GM18519 (cell line): ENCODE measurements at regions not wholly inside any gene's neighbourhood (a gene's known extent, or its start where the extent isn't known, plus 50 kb on each side); places are given as distances from the start of the nearest gene placed in this dataset.
"Not testable (repeated sequence)": the region's sequence is repeated elsewhere in the genome, so short reads cannot be mapped to it uniquely, and the experiment has no call there.

Experiments
- ATAC-seq: cut with Tn5 transposase; IDR thresholded peaks from one replicate; pipeline ENCODE4 v1.9.1; 2021; ENCODE audit warnings: mild to moderate bottlenecking, moderate library complexity; ENCODE audit not compliant: unreplicated experiment, low FRiP score

DNA sequence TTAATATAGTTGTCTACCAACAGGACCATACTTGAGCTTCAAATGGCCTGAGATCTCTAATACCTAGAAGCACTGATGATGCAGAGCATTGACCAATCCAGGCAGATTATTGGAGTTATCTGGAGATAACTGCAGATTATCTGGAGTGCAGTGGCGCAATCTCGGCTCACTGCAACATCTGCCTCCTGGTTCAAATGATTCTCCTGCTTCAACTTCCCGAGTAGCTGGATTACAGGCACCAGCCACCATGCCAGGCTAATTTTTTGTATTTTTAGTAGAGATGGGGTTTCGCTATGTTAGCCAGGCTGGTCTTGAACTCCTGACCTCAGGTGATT, 1225.4 kb upstream of the ZEB2 start:
- ATAC-seq = not testable (repeated sequence)

DNA sequence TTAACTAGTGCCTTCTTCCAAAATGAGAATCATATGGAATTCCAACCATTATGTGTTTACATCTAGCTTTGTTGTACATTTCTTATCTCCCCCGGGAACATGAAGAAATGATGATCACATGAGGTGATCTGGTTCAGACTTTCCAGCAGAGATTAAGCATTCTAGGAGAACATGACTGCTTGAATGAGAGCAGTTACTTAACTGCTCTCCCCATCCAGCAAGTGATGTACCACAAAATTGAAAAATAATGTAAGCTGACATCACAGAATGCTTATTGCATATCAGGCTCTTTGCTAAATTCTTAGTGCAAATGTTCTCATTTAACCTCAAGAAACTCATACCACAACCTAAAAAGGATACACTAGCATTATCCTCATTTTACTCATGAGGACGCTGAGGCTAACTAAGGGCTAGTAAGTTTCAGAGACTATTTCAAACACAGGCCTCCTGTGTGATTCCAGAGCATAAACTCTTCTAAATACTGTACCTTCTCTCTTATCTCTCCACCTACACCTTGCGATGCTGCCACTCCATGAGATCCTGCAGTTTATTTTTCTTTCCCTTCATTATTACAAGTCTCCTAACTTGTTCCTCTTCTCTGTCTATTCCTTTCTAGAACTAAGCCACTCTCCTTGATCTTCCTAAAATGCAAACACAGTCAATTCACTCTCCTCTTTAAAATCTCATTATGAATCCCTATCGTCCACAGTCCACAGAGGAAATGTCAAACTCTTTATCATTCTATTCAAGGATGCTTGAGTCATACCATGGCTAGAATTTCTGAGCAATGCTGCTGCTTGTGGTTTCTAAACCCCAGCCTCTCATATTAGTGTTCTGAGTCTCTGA, 1224.8 kb upstream of the ZEB2 start:
- peak; percentile 82 for ATAC-seq

- no peak for ATAC-seq
These were observed 1223.1 kb upstream of the ZEB2 start for GRCh38 chr2:145743011-145743410.

DNA sequence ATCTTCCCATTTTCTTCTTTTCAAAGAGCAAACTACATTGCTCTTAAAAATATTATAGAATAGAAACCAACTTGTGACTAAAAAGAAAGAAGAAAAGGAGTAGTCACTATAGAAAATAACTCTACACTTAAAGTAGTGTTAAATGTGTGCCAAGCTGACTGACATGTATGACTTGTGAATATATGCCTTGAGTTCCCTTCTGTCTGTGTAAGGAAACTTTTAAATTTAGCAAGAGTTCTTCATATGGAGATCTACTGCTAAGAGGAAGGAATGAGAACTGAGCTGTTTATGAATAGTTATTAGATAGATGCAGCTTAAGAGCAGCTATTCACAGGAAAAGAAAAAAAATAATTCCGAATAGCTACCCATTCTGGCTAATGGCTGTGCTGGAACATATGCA, 1221.7 kb upstream of the ZEB2 start:
- ATAC-seq = no peak

- no peak for ATAC-seq
These were observed 1221.3 kb upstream of the ZEB2 start for GRCh38 chr2:145741181-145741580.

GRCh38 chr2:145740302-145740701, 1220.4 kb upstream of the ZEB2 start:
- ATAC-seq = no peak

DNA sequence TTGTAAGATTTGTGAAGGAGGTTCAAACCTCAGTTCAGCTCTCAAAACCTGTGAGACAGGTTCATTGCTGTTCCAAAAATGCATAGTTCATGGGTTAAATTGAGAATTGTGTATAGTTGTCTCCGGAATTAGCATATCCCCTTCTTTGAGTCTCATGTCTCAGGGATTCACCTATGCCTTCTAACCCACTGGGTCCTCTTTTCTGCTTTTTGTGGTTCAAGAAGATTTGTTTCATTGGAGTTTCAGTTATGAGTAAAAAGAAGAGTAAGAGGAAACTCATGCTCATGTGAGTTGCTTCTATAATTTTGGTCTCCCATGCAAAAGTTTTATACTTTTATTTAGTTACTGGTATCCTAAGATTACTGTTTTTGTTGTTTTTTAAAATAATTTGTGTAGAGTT, 1219.8 kb upstream of the ZEB2 start:
- peak; percentile 83 for ATAC-seq

- no peak for ATAC-seq
These were observed 1217.0 kb upstream of the ZEB2 start for GRCh38 chr2:145736871-145737270.

- ATAC-seq = no peak
These were observed 1211.5 kb upstream of the ZEB2 start for GRCh38 chr2:145731467-145731866.

DNA sequence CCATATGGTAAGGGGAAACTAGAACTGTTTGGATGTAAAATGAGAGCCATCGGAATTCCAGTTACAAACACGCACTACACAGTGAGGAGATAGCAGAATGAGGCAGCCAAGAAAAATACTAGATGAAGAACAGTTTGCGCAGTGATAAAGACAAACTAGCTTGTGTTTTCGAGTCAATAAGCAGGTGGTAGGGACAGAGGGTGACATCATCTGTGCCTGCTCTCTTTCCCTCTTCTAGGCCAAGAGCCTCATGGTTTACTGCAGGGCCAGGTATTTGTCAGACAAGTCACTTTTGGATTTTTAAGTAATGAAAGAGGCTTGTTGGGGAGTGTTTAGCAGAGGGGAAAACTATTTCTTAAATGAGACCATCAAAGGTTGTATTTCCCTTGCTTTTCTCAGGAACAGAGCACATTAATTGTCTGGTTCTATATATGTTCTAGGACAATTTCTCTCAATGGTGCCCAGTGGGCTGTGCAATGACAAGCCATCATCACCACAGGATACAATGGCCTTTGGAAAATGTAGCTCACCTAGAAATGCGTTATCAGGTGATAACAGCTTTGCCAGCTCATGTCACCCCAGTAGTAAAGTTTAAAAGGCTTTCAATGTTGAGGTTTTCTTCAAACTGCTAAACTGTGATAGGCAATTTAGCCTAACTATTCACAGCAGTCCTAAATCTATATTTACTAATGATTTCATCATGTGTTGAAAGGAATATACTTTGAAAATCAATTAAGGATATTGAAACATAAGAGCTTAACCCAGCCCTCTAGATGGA, 1210.3 kb upstream of the ZEB2 start:
- ATAC-seq = no peak

DNA sequence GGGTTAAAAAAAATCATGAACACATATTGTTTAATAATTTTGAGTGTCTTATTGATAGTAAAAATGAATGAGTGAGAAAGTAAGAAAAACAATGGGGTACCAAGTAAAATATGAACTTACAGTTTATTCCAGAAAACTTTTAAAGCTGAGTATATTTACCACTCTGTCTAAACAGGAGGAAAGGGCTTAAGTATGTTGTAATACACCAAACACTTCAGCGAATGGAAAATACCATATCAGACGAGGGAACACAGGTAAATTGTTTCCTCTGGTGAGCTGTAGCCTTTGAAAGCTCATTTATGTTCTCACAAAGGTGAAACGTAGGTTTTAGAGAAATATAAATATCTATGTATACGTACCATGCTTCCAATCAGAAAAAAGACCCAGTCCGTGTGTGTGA, 1209.6 kb upstream of the ZEB2 start:
- no peak for ATAC-seq

DNA sequence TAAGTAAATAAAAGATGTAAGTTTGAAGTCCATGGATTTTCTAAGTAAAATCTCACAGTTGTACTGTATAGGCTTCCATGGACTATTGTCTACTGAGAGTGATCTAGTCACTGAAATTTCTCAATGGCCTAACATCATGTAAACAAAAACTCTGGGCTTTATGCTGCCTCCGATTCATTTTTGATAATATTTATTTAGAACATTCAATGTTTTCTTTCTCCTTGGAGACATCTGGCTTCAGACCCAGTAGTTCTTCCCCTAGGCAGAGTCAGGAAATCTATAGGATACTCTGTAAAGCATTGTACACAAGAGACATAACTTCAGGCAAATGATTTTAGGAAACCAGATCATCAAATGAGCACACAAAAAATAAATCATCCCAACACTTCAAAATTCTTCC, 1208.6 kb upstream of the ZEB2 start:
- no peak for ATAC-seq

DNA sequence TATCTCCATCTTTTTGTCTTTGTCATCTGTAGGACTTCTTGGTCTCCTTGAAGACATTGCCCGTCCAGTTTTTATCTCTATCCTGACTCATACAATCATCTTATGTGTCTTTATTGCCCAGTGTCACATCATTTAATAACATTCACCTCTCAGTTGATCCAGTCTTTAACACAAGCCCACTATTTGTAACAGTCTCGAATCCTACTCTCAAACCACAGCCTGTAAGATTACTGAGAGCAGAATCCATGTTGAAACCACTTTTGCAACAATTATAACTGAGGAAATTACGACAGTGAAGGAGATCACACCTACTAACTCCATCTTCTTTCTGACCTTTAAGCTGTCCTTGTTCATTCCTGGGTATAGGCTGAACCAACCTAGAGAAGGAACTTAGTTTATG, 1206.0 kb upstream of the ZEB2 start:
- ATAC-seq = no peak

DNA sequence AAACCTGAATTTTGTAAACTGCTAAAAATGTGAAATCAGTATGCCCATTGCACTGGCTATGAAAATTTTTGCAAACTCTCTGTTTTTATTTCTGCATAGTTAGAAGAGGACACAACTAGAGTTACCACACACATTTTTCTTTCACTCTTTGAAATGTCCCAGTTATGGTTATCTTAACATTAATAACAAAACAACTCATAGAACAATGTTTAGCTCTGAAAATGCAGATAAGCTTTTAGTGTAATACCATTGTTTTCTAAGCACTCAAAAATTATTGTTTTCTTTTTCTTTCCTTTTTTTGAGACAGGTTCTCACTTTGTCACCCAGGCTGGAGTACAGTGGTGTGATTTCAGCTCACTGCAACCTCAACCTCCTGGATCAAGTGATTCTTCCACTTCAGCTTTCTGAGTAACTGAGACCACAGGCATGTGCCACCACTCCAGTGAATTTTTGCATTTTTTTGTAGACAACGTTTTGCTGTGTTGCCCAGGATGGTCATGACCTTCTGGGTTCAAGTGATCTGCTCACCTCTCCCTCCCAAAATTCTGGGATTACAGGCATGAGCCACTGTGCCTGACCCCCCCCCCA, 1204.5 kb upstream of the ZEB2 start:
- no peak for ATAC-seq

GRCh38 chr2:145723872-145724271, 1204.0 kb upstream of the ZEB2 start:
- ATAC-seq = no peak

- ATAC-seq = no peak
These were observed 1201.8 kb upstream of the ZEB2 start for GRCh38 chr2:145721681-145722080.

DNA sequence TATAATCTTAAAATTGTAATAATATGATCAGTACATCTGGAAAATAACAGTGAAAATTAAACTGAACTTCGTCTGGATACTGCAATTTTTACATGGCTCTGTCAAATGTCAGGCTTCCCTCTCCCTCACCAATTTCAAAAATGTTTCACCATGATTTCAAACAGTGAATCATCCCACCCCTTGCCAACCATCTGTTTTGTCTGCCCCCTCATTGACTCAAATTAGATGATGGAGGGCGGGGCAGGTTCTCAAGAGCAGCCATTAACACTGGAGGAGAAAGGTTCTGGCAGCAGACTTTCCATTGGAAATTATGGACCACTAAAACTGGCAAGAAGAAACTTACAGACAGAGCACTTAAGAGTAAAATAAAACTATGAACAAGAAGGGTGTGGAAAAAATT, 1195.7 kb upstream of the ZEB2 start:
- ATAC-seq = no peak

DNA sequence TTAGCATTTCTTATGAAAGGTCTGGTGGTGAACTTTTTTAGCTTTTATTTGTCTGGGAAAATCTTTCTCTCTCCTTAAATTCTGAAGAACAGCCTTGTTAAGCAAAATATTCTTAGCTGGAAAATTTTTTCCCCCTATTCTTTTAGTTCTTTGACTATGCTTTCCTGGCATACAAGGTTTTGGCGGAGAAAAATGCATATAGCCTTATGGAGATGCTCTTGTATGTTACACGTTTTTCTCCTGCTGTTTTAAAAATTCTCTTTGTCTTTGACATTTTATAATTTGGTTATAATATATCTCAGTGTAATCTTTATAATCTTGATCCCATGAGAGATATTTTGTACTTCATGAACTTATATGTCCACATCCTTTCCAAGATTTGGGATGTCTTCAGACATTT, 1190.4 kb upstream of the ZEB2 start:
- no peak for ATAC-seq

DNA sequence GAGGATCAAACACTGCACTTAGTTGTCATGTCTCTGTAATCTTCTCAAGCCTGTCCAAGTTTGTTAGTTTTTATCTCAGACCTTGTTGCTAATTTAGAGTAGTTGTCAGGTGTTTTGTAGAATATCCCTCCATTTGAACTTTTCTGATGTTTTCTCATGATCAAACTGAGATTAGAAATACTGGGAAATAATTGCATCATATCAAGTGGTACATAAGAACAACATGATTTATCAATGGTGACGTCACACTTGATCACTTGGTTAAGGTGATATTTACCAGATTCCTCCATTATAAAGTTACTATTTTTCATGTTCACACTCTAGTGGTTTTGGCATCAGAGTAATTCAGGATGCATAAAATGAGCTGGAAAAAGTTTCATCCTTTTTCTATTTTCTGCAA, 1182.4 kb upstream of the ZEB2 start:
- no peak for ATAC-seq

DNA sequence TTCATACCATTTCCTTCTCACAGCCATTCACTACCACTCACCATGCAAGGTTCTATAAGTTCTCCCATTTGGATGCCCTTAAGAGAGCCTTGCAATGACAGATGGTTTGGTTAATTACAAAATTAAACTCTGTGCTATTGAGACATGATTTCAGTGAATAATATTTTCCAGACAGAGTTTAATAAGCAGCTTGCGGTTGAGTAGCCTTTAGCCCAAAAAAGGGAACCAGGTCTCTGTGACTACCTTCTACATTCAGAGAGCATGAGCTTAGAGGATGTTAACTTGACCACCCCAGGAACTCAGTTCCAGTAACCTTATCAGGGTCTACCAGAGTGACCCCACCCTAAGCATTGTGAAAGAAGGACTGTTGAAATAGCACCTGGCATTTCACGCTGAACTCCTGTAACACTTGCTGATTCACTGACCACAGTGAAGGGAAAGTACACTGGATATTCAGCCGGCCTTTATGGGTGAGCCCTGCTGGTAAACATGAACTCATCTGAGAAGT, 1173.1 kb upstream of the ZEB2 start:
- peak; percentile 70 for ATAC-seq

DNA sequence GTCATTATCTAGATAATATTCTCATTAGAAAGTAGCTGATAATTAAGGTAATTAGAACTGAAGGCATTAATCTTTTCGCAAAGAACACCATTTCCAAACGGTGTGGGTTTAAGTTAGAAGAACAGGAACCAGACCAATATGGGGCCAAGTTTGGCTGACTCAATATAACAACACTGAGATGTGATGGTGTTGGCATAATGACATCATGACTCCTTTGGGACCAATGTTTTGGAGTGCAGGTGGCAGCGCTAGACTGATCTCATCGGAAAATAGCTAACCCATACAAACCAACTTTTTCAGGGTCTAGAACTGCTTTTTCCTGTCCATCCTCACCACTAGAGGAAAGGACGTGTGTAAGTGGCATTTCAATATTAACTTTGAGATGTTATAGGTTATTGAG, 1171.7 kb upstream of the ZEB2 start:
- ATAC-seq = no peak
